A549 (cell line): ENCODE measurements at regions not wholly inside any gene's neighbourhood (a gene's known extent, or its start where the extent isn't known, plus 50 kb on each side); places are given as distances from the start of the nearest gene placed in this dataset.

ENCODE experiments used
- ATAC-seq, 2 experiments: fragments of 200-7000 bp in 1 of 2; fragments of >200 bp in 1 of 2; cut with Nextera tagmentation in 1 of 2; cut with Tn5 transposase in 1 of 2; 3 replicates each; pipeline versions ENCODE4 v1.8.0 to v1.9.1; 2018 to 2020; ENCODE audit warnings: mild to moderate bottlenecking in 1 of 2, moderate library complexity in 1 of 2
- CTCF ChIA-PET: fragments of 300-600 bp; sonication (Branson Sonifier 250); formaldehyde crosslinking; extraction: SDS; loops from one replicate; lab custom pipeline; 2021; ENCODE audit warnings: antibody characterized with exemption, inconsistent platforms; lab: Yijun Ruan, JAX
- POLR2A ChIA-PET: fragments of 350-600 bp; formaldehyde crosslinking; extraction: SDS; loops from one replicate; lab custom pipeline; 2021; ENCODE audit warnings: antibody characterized with exemption, inconsistent platforms; lab: Yijun Ruan, JAX
- DNase-seq, 2 experiments: peaks; one replicate each; pipeline versions ENCODE4 v3.0.0 to v3.0.0-alpha.2; 2011 to 2016; ENCODE audit warnings: low read depth in 1 of 2, low spot score in 1 of 2
- FAIRE-seq: peaks from 2 replicates; lab custom pipeline; 2011; peaks lifted over from hg19 to GRCh38; lab: Jason Lieb, UNC
- H3K27ac ChIP-seq, 2 experiments: fragments of >200 bp; sonication (Bioruptor Twin); formaldehyde crosslinking; 3 replicates each; pipeline ENCODE4 v1.5.1; 2016 to 2017
- H3K4me1 ChIP-seq: fragments of >200 bp; sonication (Bioruptor Twin); formaldehyde crosslinking; 3 replicates; pipeline ENCODE4 v1.6.1; 2016
- H3K4me2 ChIP-seq: fragments of >200 bp; sonication (Bioruptor Twin); formaldehyde crosslinking; 3 replicates; pipeline ENCODE4 v1.6.1; 2016
- H3K4me3 ChIP-seq: fragments of >200 bp; sonication (Bioruptor Twin); formaldehyde crosslinking; 3 replicates; pipeline ENCODE4 v1.5.1; 2016
- H3K9me3 ChIP-seq: fragments of >200 bp; sonication (Bioruptor Twin); formaldehyde crosslinking; 3 replicates; pipeline ENCODE4 v1.6.1; 2016
- BHLHE40 ChIP-seq: IDR thresholded peaks from 2 replicates; pipeline ENCODE4 v1.6.1; 2012; ENCODE audit warnings: low read depth, low read length, inconsistent platforms
- CBX2 ChIP-seq: fragments of 200-600 bp; sonication (generic); IDR thresholded peaks from 2 replicates; pipeline ENCODE4 v1.6.1; 2016; ENCODE audit warnings: low read depth, mild to moderate bottlenecking, borderline replicate concordance
- CBX8 ChIP-seq: fragments of 200-600 bp; sonication (generic); IDR thresholded peaks from 2 replicates; pipeline ENCODE4 v1.6.1; 2016
- CTCF ChIP-seq: fragments of >200 bp; sonication (Bioruptor Twin); formaldehyde crosslinking; IDR thresholded peaks from 3 replicates; pipeline ENCODE4 v1.5.1; 2016
- EHF ChIP-seq: fragments of 250-450 bp; sonication (Bioruptor Pico); IDR thresholded peaks from 2 replicates; pipeline ENCODE4 v1.5.0; 2020; ENCODE audit warnings: mild to moderate bottlenecking
- EP300 ChIP-seq, 2 experiments: fragments of >200 bp; sonication (Bioruptor Twin); formaldehyde crosslinking; IDR thresholded peaks; 2 replicates in 1 of 2; 3 replicates in 1 of 2; pipeline ENCODE4 v1.6.1; 2016 to 2017
- FOSL2 ChIP-seq, 2 experiments: fragments of 450-650 bp in 1 of 2; fragments of >200 bp in 1 of 2; sonication (Bioruptor Twin) in 1 of 2; formaldehyde crosslinking; IDR thresholded peaks; 2 replicates each; pipeline versions ENCODE4 v1.5.0 to v1.6.1; 2016 to 2020; ENCODE audit warnings: mild to moderate bottlenecking in 1 of 2, moderate library complexity in 1 of 2
- GATA3 ChIP-seq: IDR thresholded peaks from 2 replicates; pipeline ENCODE4 v1.6.1; 2012; ENCODE audit warnings: borderline replicate concordance
- HOXA7 ChIP-seq: fragments of 250-450 bp; sonication (Bioruptor Pico); IDR thresholded peaks from 2 replicates; pipeline ENCODE4 v1.5.0; 2020; ENCODE audit warnings: mild to moderate bottlenecking, moderate library complexity
- HOXB13 ChIP-seq: fragments of 250-450 bp; sonication (Bioruptor Pico); IDR thresholded peaks from 2 replicates; pipeline ENCODE4 v1.5.0; 2020; ENCODE audit warnings: low read depth, mild to moderate bottlenecking, moderate library complexity
- HOXB5 ChIP-seq: fragments of 250-450 bp; sonication (Bioruptor Pico); IDR thresholded peaks from 2 replicates; pipeline ENCODE4 v1.5.0; 2020; ENCODE audit warnings: mild to moderate bottlenecking, moderate library complexity
- JUN ChIP-seq, 2 experiments: fragments of >200 bp; sonication (Bioruptor Twin); formaldehyde crosslinking; IDR thresholded peaks; 2 replicates in 1 of 2; 3 replicates in 1 of 2; pipeline ENCODE4 v1.6.1; 2016 to 2017
- MAFK ChIP-seq: fragments of 450-650 bp; IDR thresholded peaks from 2 replicates; pipeline ENCODE4 v1.6.1; 2014; ENCODE audit not compliant: partially characterized antibody
- MAZ ChIP-seq: fragments of 150-350 bp; IDR thresholded peaks from 2 replicates; pipeline ENCODE4 v1.6.1; 2014; ENCODE audit warnings: antibody characterized with exemption, low read depth, low read length, borderline replicate concordance
- MYC ChIP-seq: IDR thresholded peaks from 2 replicates; pipeline ENCODE4 v1.6.1; 2012; ENCODE audit warnings: mild to moderate bottlenecking, inconsistent platforms, low read length, improper control_type of control experiment, borderline replicate concordance
- NFE2L2 ChIP-seq: fragments of 150-350 bp; conservative IDR thresholded peaks from 2 replicates; pipeline ENCODE4 v1.6.1; 2014; ENCODE audit warnings: low read length
- NPAS2 ChIP-seq: fragments of 250-450 bp; sonication (Bioruptor Pico); IDR thresholded peaks from 2 replicates; pipeline ENCODE4 v1.8.0; 2022; ENCODE audit warnings: mild to moderate bottlenecking, moderate library complexity, borderline replicate concordance
- PHF8 ChIP-seq: fragments of 200-600 bp; sonication (generic); IDR thresholded peaks from 2 replicates; pipeline ENCODE4 v1.6.1; 2016; ENCODE audit warnings: low read depth, mild to moderate bottlenecking, antibody characterized with exemption, moderate library complexity, borderline replicate concordance
- POLR2A ChIP-seq: IDR thresholded peaks from 2 replicates; pipeline ENCODE4 v1.6.1; 2012; ENCODE audit warnings: mild to moderate bottlenecking, low read length
- RARB ChIP-seq: fragments of 250-450 bp; sonication (Bioruptor Pico); IDR thresholded peaks from 2 replicates; pipeline ENCODE4 v1.8.0; 2021; ENCODE audit warnings: mild to moderate bottlenecking, moderate library complexity
- RNF2 ChIP-seq: fragments of 200-600 bp; sonication (generic); IDR thresholded peaks from 2 replicates; pipeline ENCODE4 v1.6.1; 2016; ENCODE audit warnings: low read depth, mild to moderate bottlenecking, antibody characterized with exemption, moderate library complexity, borderline replicate concordance
- SMC3 ChIP-seq: fragments of >200 bp; sonication (Bioruptor Twin); formaldehyde crosslinking; IDR thresholded peaks from 3 replicates; pipeline ENCODE4 v1.6.1; 2018; ENCODE audit warnings: inconsistent platforms
- TFCP2L1 ChIP-seq: fragments of 250-450 bp; sonication (Bioruptor Pico); IDR thresholded peaks from 2 replicates; pipeline ENCODE4 v1.5.0; 2021; ENCODE audit warnings: mild to moderate bottlenecking
- ZNF302 ChIP-seq: fragments of 250-450 bp; sonication (Bioruptor Pico); IDR thresholded peaks from 2 replicates; pipeline ENCODE4 v1.9.0; 2021; ENCODE audit warnings: inconsistent platforms, mild to moderate bottlenecking, moderate library complexity
- ZSCAN20 ChIP-seq: fragments of 250-450 bp; sonication (Bioruptor Pico); IDR thresholded peaks from 2 replicates; pipeline ENCODE4 v1.8.0; 2022; ENCODE audit warnings: mild to moderate bottlenecking, moderate library complexity
- WGBS: methylation state at CpG from one replicate; pipeline ENCODE4 v1.1.6; 2017; ENCODE audit errors: missing lambda C conversion rate; 5-methylcytosine and 5-hydroxymethylcytosine counted together
- TF ChIP-seq, protein P1 (sequence below): IDR thresholded peaks from 2 replicates; pipeline ENCODE4 v1.6.1; 2012
- TF ChIP-seq, protein P2 (sequence below): fragments of >200 bp; sonication (Bioruptor Twin); formaldehyde crosslinking; IDR thresholded peaks from 3 replicates; pipeline ENCODE4 v1.6.1; 2016

- ChIA-PET CTCF (no interaction called here), POLR2A (no interaction called here)
- H3K4me1 ChIP-seq: no peaks in the 10 kb centered on the region
- no peak overlapping the region for H3K4me3 ChIP-seq
- FAIRE-seq (no peak), ATAC-seq (no peak), DNase-seq (no peak)
- TF ChIP-seq MAFK (no peak), BHLHE40 (no peak), ZSCAN20 (no peak), CBX8 (no peak), NPAS2 (no peak), EHF (no peak), EP300 (IDR thresholded peaks at IDR 0.05) (no peak), MYC (no peak), PHF8 (no peak), MAZ (no peak), FOSL2 (IDR thresholded peaks at IDR 0.05) (no peak), FOSL2 (CRISPR knock-in tag; IDR thresholded peaks at IDR 0.05) (no peak), JUN (IDR thresholded peaks at IDR 0.05) (no peak), CBX2 (no peak), HOXB13 (CRISPR knock-in tag) (no peak), CTCF (no peak), ZNF302 (no peak)
- TF ChIP-seq, protein P1, sequence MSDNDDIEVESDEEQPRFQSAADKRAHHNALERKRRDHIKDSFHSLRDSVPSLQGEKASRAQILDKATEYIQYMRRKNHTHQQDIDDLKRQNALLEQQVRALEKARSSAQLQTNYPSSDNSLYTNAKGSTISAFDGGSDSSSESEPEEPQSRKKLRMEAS: no peak
- H3K27ac ChIP-seq: no peak overlapping the region
- 3% methylated on average over 5 of the region's 5 CpGs for WGBS
- no peaks in the 10 kb centered on the region for H3K9me3 ChIP-seq
- no peak overlapping the region for H3K4me2 ChIP-seq
Observed at GRCh38 chr6:98589536-98589935, 244.8 kb upstream of the POU3F2 start.

- ATAC-seq (no peak), DNase-seq (no peak), FAIRE-seq (no peak)
- POLR2A ChIA-PET: no interaction called here
- Histone ChIP-seq H3K4me1 (no peaks in the 10 kb centered on the region), H3K4me2 (no peak overlapping the region), H3K9me3 (no peaks in the 10 kb centered on the region), H3K4me3 (no peak overlapping the region), H3K27ac (no peak overlapping the region)
- CTCF ChIA-PET: no interaction called here
- TF ChIP-seq, protein P1: no peak
- TF ChIP-seq CBX2: no peak
- TF ChIP-seq EP300 (IDR thresholded peaks at IDR 0.05): no peak
- no peak for TF ChIP-seq RARB
- TF ChIP-seq GATA3: no peak
- TF ChIP-seq, all 56 proteins: peak for 0
- 10% methylated on average over 3 of the region's 3 CpGs for WGBS
Observed at GRCh38 chr6:98590136-98590681, 244.2 kb upstream of the POU3F2 start.

- no peak overlapping the region for H3K4me2 ChIP-seq
- H3K4me1 ChIP-seq: no peaks in the 10 kb centered on the region
- FAIRE-seq: no peak
- WGBS: 0% methylated on average over 2 of the region's 2 CpGs
- H3K4me3 ChIP-seq: no peak overlapping the region
- H3K9me3 ChIP-seq: no peaks in the 10 kb centered on the region
- TF ChIP-seq, protein P1: no peak
- no peak for TF ChIP-seq NFE2L2
- no peak for TF ChIP-seq RNF2
- TF ChIP-seq HOXA7 (CRISPR knock-in tag): no peak
- TF ChIP-seq POLR2A: no peak
- TF ChIP-seq MAFK: no peak
- TF ChIP-seq HOXB5 (CRISPR knock-in tag): no peak
- TF ChIP-seq TFCP2L1 (CRISPR knock-in tag): no peak
- TF ChIP-seq SMC3: no peak
- TF ChIP-seq, protein P2, sequence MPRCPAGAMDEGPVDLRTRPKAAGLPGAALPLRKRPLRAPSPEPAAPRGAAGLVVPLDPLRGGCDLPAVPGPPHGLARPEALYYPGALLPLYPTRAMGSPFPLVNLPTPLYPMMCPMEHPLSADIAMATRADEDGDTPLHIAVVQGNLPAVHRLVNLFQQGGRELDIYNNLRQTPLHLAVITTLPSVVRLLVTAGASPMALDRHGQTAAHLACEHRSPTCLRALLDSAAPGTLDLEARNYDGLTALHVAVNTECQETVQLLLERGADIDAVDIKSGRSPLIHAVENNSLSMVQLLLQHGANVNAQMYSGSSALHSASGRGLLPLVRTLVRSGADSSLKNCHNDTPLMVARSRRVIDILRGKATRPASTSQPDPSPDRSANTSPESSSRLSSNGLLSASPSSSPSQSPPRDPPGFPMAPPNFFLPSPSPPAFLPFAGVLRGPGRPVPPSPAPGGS: no peak
- no peak for TF ChIP-seq HOXB13 (CRISPR knock-in tag)
- no peak for TF ChIP-seq ZNF302
- no peak overlapping the region for H3K27ac ChIP-seq
- ATAC-seq: no peak
- ChIA-PET CTCF (no interaction called here), POLR2A (no interaction called here)
- no peak for DNase-seq
Observed at GRCh38 chr6:98590997-98591396, 243.4 kb upstream of the POU3F2 start.
